HG03095 (cell line): ENCODE measurements at regions not wholly inside any gene's neighbourhood (a gene's known extent, or its start where the extent isn't known, plus 50 kb on each side); places are given as distances from the start of the nearest gene placed in this dataset.
"Not testable (repeated sequence)": the region's sequence is repeated elsewhere in the genome, so short reads cannot be mapped to it uniquely, and the experiment has no call there.

Experiments
- ATAC-seq: cut with Tn5 transposase; IDR thresholded peaks from one replicate; pipeline ENCODE4 v1.9.1; 2021; ENCODE audit warnings: moderate library complexity; ENCODE audit not compliant: unreplicated experiment

- no peak for ATAC-seq
These were observed 212.9 kb upstream of the SEMA6A start for GRCh38 chr5:116787570-116787969.

- no peak for ATAC-seq
These were observed 210.5 kb upstream of the SEMA6A start for GRCh38 chr5:116785106-116785505.

GRCh38 chr5:116779846-116780245, 205.2 kb upstream of the SEMA6A start:
- ATAC-seq = no peak

GRCh38 chr5:116778651-116779280, 204.1 kb upstream of the SEMA6A start:
- no peak for ATAC-seq

GRCh38 chr5:116778032-116778431, 203.4 kb upstream of the SEMA6A start:
- peak; percentile 71 for ATAC-seq

- no peak for ATAC-seq
These were observed 199.3 kb upstream of the SEMA6A start for GRCh38 chr5:116773926-116774325.

GRCh38 chr5:116772806-116773205, 198.2 kb upstream of the SEMA6A start:
- no peak for ATAC-seq

GRCh38 chr5:116772152-116772501, 197.5 kb upstream of the SEMA6A start:
- ATAC-seq = no peak

- no peak for ATAC-seq
These were observed 197.0 kb upstream of the SEMA6A start for GRCh38 chr5:116771466-116772151.

GRCh38 chr5:116769953-116770352, 195.3 kb upstream of the SEMA6A start:
- not testable (repeated sequence) for ATAC-seq

GRCh38 chr5:116769470-116769869, 194.8 kb upstream of the SEMA6A start:
- no peak for ATAC-seq

- ATAC-seq = peak; percentile 56
These were observed 191.9 kb upstream of the SEMA6A start for GRCh38 chr5:116766470-116766947.

- no peak for ATAC-seq
These were observed 190.8 kb upstream of the SEMA6A start for GRCh38 chr5:116765441-116765840.

GRCh38 chr5:116764941-116765340, 190.3 kb upstream of the SEMA6A start:
- ATAC-seq = no peak

- ATAC-seq = peak; percentile 72
These were observed 189.6 kb upstream of the SEMA6A start for GRCh38 chr5:116763987-116764866.

- no peak for ATAC-seq
These were observed 185.4 kb upstream of the SEMA6A start for GRCh38 chr5:116759860-116760640.

GRCh38 chr5:116757326-116757725, 182.7 kb upstream of the SEMA6A start:
- no peak for ATAC-seq

- ATAC-seq = no peak
These were observed 181.9 kb upstream of the SEMA6A start for GRCh38 chr5:116756531-116756930.

- ATAC-seq = no peak
These were observed 179.9 kb upstream of the SEMA6A start for GRCh38 chr5:116754556-116754955.

GRCh38 chr5:116751684-116752083, 177.1 kb upstream of the SEMA6A start:
- ATAC-seq = no peak
